Caco-2 (cell line): ENCODE measurements at regions not wholly inside any gene's neighbourhood (a gene's known extent, or its start where the extent isn't known, plus 50 kb on each side); places are given as distances from the start of the nearest gene placed in this dataset.

Experiments
- BruUV-seq: library from RNA; stranded (reverse); fragments of 400-500 nt; replicated peaks from 2 replicates; lab custom pipeline; 2021; lab: Mats Ljungman, UMichigan
- CTCF ChIA-PET: fragments of 300-600 bp; sonication (Branson Sonifier 250); formaldehyde crosslinking; loops from one replicate; lab custom pipeline; 2022; ENCODE audit warnings: antibody characterized with exemption; lab: Charles Lee
- POLR2A ChIA-PET: fragments of 300-600 bp; sonication (Branson Sonifier 250); formaldehyde crosslinking; loops from one replicate; lab custom pipeline; 2022; ENCODE audit warnings: antibody characterized with exemption; lab: Charles Lee
- DNase-seq, 2 experiments: peaks; one replicate each; pipeline versions ENCODE4 v3.0.0 to v3.0.0-alpha.2; 2020 to 2022
- H3K27me3 ChIP-seq: replicated peaks from 2 replicates; pipeline ENCODE4 v1.6.0; 2011; ENCODE audit warnings: low read length; ENCODE audit not compliant: control insufficient read depth, insufficient read depth
- H3K36me3 ChIP-seq: 2 replicates; pipeline ENCODE4 v1.5.1; 2011; ENCODE audit warnings: low read length; ENCODE audit not compliant: control insufficient read depth, insufficient read depth
- H3K4me1 ChIP-seq: fragments of 250-450 bp; sonication (Bioruptor Pico); 2 replicates; pipeline ENCODE4 v1.5.1; 2020; ENCODE audit warnings: mild to moderate bottlenecking
- H3K4me3 ChIP-seq: 2 replicates; pipeline ENCODE4 v1.5.1; 2011; ENCODE audit warnings: low read depth, mild to moderate bottlenecking, control low read depth, low read length
- H3K9me3 ChIP-seq: fragments of 250-450 bp; sonication (Bioruptor Pico); 2 replicates; pipeline ENCODE4 v1.5.1; 2020; ENCODE audit warnings: mild to moderate bottlenecking, moderate library complexity
- H3K27ac Mint-ChIP-seq: one replicate; pipeline ENCODE4 v1.8.0; 2022; ENCODE audit warnings: mixed read lengths; ENCODE audit not compliant: unreplicated experiment
- H3K27me3 Mint-ChIP-seq: one replicate; pipeline ENCODE4 v1.8.0; 2022; ENCODE audit warnings: mixed read lengths; ENCODE audit not compliant: insufficient read depth, unreplicated experiment
- H3K36me3 Mint-ChIP-seq: one replicate; pipeline ENCODE4 v1.8.0; 2022; ENCODE audit warnings: mild to moderate bottlenecking, mixed read lengths; ENCODE audit not compliant: insufficient read depth, unreplicated experiment
- H3K4me1 Mint-ChIP-seq: one replicate; pipeline ENCODE4 v1.8.0; 2022; ENCODE audit warnings: low read depth, mixed read lengths; ENCODE audit not compliant: unreplicated experiment
- H3K4me3 Mint-ChIP-seq: one replicate; pipeline ENCODE4 v1.8.0; 2022; ENCODE audit warnings: mild to moderate bottlenecking, moderate library complexity, mixed read lengths; ENCODE audit not compliant: unreplicated experiment
- H3K9me3 Mint-ChIP-seq: one replicate; pipeline ENCODE4 v1.8.0; 2022; ENCODE audit warnings: mixed read lengths; ENCODE audit not compliant: unreplicated experiment
- CTCF ChIP-seq, 2 experiments: fragments of 200-600 bp in 1 of 2; IDR thresholded peaks; 1 replicate in 1 of 2; 2 replicates in 1 of 2; pipeline versions ENCODE4 v1.5.1 to v1.8.0; 2011 to 2022; ENCODE audit warnings: antibody characterized with exemption in 1 of 2, control low read depth in 1 of 2, inconsistent platforms in 1 of 2, low read depth in 1 of 2, low read length in 1 of 2, mild to moderate bottlenecking in 1 of 2, moderate library complexity in 1 of 2; ENCODE audit not compliant: insufficient read depth in 1 of 2, severe bottlenecking in 1 of 2, unreplicated experiment in 1 of 2
- intact Hi-C: fragments of 100-400 bp; cut with micrococcal nuclease; formaldehyde crosslinking; loops from one replicate; pipeline ENCODE4 v1.10.0; 2022; ENCODE audit not compliant: unreplicated experiment

GRCh38 chr12:13584541-13584940 lies 388.0 kb downstream of the EMP1 start:
- Mint-ChIP-seq H3K36me3 (no peaks in the 10 kb centered on the region), H3K4me1 (peaks cover 16% of the 10 kb centered on the region), H3K9me3 (no peaks in the 10 kb centered on the region), H3K4me3 (no peak overlapping the region), H3K27ac (no peak overlapping the region), H3K27me3 (no peaks in the 10 kb centered on the region)
- ChIA-PET POLR2A (no interaction called here), CTCF (no interaction called here)
- intact Hi-C loops = no loop called here
- DNase-seq = no peak
- no TSS peak for BruUV-seq
- no peaks in the 10 kb centered on the region for H3K36me3 ChIP-seq
- peaks cover 12% of the 10 kb centered on the region for H3K4me1 ChIP-seq
- no peak for TF ChIP-seq CTCF (IDR thresholded peaks at IDR 0.05; ENCODE audit: insufficient read depth in 1 of 2, low read depth in 1 of 2, low read length in 1 of 2, severe bottlenecking in 1 of 2, unreplicated experiment in 1 of 2)
- no peak overlapping the region for H3K4me3 ChIP-seq
- no peaks in the 10 kb centered on the region for H3K27me3 ChIP-seq
- no peaks in the 10 kb centered on the region for H3K9me3 ChIP-seq

DNA sequence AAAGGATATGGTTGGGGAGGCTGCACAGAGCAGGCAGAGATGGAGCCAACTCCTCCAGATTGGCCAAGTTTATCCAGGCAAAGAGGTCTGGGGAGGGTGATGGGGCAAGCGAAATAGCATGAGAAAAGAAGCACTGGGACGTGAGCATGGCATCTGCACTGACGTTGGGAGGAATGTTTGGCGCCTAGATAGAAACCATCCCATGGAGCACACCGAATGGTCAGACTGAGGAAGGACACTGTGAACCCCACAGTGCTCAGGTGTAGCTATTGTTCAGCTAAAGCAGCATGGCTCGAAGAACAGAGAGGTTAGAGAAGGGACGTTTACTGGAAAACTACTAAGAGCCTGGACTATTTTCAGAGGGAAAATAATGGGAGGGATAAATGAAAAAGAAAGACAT lies 387.1 kb downstream of the EMP1 start:
- CTCF ChIA-PET = no interaction called here
- H3K9me3 ChIP-seq = no peaks in the 10 kb centered on the region
- TF ChIP-seq CTCF (IDR thresholded peaks at IDR 0.05; ENCODE audit: insufficient read depth in 1 of 2, low read depth in 1 of 2, low read length in 1 of 2, severe bottlenecking in 1 of 2, unreplicated experiment in 1 of 2) = no peak
- DNase-seq = no peak
- Mint-ChIP-seq H3K4me1 (peaks cover 15% of the 10 kb centered on the region), H3K27ac (no peak overlapping the region), H3K27me3 (no peaks in the 10 kb centered on the region), H3K4me3 (no peak overlapping the region), H3K9me3 (no peaks in the 10 kb centered on the region), H3K36me3 (no peaks in the 10 kb centered on the region)
- POLR2A ChIA-PET = no interaction called here
- intact Hi-C loops = no loop called here
- BruUV-seq = no TSS peak
- no peak overlapping the region for H3K4me3 ChIP-seq
- no peaks in the 10 kb centered on the region for H3K27me3 ChIP-seq
- peaks cover 12% of the 10 kb centered on the region for H3K4me1 ChIP-seq
- H3K36me3 ChIP-seq = no peaks in the 10 kb centered on the region

DNA sequence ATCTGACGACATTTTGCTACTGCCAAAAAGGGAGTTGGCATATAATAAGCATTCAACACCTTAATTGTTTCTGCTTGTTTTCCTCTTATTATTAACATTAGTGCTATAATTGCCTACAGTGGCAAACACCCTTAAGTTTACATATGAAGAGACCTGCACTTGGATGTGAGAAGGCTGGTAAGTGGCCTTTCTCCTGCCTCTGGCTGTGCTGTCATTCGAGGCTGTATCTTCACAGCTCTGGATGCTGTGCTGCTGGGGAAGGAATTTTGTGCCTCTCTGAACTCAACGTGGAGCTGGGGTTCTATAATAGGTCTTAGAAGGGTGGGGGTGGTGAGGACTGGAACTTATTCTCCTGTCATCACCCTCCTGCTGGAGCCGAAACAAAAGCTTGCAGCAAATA lies 385.9 kb downstream of the EMP1 start:
- no TSS peak for BruUV-seq
- POLR2A ChIA-PET = no interaction called here
- intact Hi-C loops = no loop called here
- DNase-seq = no peak
- Mint-ChIP-seq H3K27ac (no peak overlapping the region), H3K27me3 (no peaks in the 10 kb centered on the region), H3K4me3 (no peak overlapping the region), H3K36me3 (no peaks in the 10 kb centered on the region), H3K9me3 (no peaks in the 10 kb centered on the region), H3K4me1 (peaks cover 8% of the 10 kb centered on the region)
- Histone ChIP-seq H3K36me3 (no peaks in the 10 kb centered on the region), H3K9me3 (no peaks in the 10 kb centered on the region), H3K4me1 (0 out of 2 replicates have a peak, but pooled peaks cover 4% of the 10 kb centered on the region), H3K4me3 (no peak overlapping the region), H3K27me3 (no peaks in the 10 kb centered on the region)
- no peak for TF ChIP-seq CTCF (IDR thresholded peaks at IDR 0.05; ENCODE audit: insufficient read depth in 1 of 2, low read depth in 1 of 2, low read length in 1 of 2, severe bottlenecking in 1 of 2, unreplicated experiment in 1 of 2)
- CTCF ChIA-PET = interaction anchor here (1.0 kb wide), 1 partner anchor 34 kb away, joined by 3 read pairs; no protein-coding TSS in a partner anchor
